Tibial artery (tissue), 4 donors: ENCODE measurements at regions not wholly inside any gene's neighbourhood (a gene's known extent, or its start where the extent isn't known, plus 50 kb on each side); places are given as distances from the start of the nearest gene placed in this dataset.

Experiments
- DNase-seq, 2 donors: peaks; one replicate each; pipeline ENCODE4 v3.0.0-alpha.2; 2019
- H3K27ac ChIP-seq, 2 donors: fragments of 200-600 bp; sonication (generic) in 1 of 2; 1 replicate in 1 of 2; 2 replicates in 1 of 2; pipeline ENCODE4 v1.5.1; 2018 to 2019; ENCODE audit warnings: mild to moderate bottlenecking in 1 of 2
- H3K27me3 ChIP-seq, 2 donors: fragments of 200-600 bp; sonication (generic) in 1 of 2; one replicate each; pipeline versions ENCODE4 v1.5.1 to v1.6.0; 2016 to 2019
- H3K36me3 ChIP-seq, 3 donors: fragments of 200-600 bp; sonication (generic) in 2 of 3; one replicate each; pipeline ENCODE4 v1.5.1; 2016 to 2019; ENCODE audit warnings: mild to moderate bottlenecking in 2 of 3
- H3K4me1 ChIP-seq, 4 donors: fragments of 200-600 bp; sonication (generic) in 2 of 4; 1 replicate in 3 of 4; 2 replicates in 1 of 4; pipeline ENCODE4 v1.5.1; 2016 to 2019
- H3K4me3 ChIP-seq, 2 donors: fragments of 200-600 bp; sonication (generic) in 1 of 2; 1 replicate in 1 of 2; 2 replicates in 1 of 2; pipeline ENCODE4 v1.5.1; 2018 to 2019; ENCODE audit warnings: mild to moderate bottlenecking in 2 of 2
- H3K9me3 ChIP-seq, 3 donors: fragments of 200-600 bp; sonication (generic) in 1 of 3; one replicate each; pipeline ENCODE4 v1.5.1; 2016 to 2019
- CTCF ChIP-seq, 2 experiments: fragments of 200-600 bp in 1 of 2; fragments of 450-650 bp in 1 of 2; IDR thresholded peaks; one replicate each; pipeline ENCODE4 v1.5.1; 2017 to 2019; ENCODE audit warnings: antibody characterized with exemption in 2 of 2, mild to moderate bottlenecking in 1 of 2, moderate library complexity in 1 of 2
- intact Hi-C: fragments of 100-400 bp; cut with DNase I; formaldehyde crosslinking; loops from one replicate; pipeline ENCODE4 v1.15.0; 2023; ENCODE audit warnings: low total_unique reads

GRCh38 chr2:146608490-146608889, 1236.3 kb upstream of the ACVR2A start:
- Histone ChIP-seq H3K4me1 (no peaks in the 10 kb centered on the region), H3K4me3 (no peak overlapping the region), H3K27ac (no peak overlapping the region), H3K9me3 (no peaks in the 10 kb centered on the region), H3K27me3 (no peaks in the 10 kb centered on the region), H3K36me3 (no peaks in the 10 kb centered on the region)
- no peak for DNase-seq
- TF ChIP-seq CTCF (IDR thresholded peaks at IDR 0.05) = no peak
- intact Hi-C loops = no loop called here

GRCh38 chr2:146604521-146604920, 1240.3 kb upstream of the ACVR2A start:
- H3K4me1 ChIP-seq = no peaks in the 10 kb centered on the region
- no peak overlapping the region for H3K27ac ChIP-seq
- intact Hi-C loops = no loop called here
- DNase-seq = no peak
- H3K27me3 ChIP-seq = no peaks in the 10 kb centered on the region
- H3K4me3 ChIP-seq = no peak overlapping the region
- TF ChIP-seq CTCF (IDR thresholded peaks at IDR 0.05) = no peak
- H3K36me3 ChIP-seq = no peaks in the 10 kb centered on the region
- no peaks in the 10 kb centered on the region for H3K9me3 ChIP-seq

- no peak overlapping the region for H3K27ac ChIP-seq
- no peaks in the 10 kb centered on the region for H3K36me3 ChIP-seq
- intact Hi-C loops = no loop called here
- TF ChIP-seq CTCF (IDR thresholded peaks at IDR 0.05) = no peak
- H3K9me3 ChIP-seq = no peaks in the 10 kb centered on the region
- DNase-seq = no peak
- no peak overlapping the region for H3K4me3 ChIP-seq
- no peaks in the 10 kb centered on the region for H3K27me3 ChIP-seq
- H3K4me1 ChIP-seq = no peaks in the 10 kb centered on the region
These were observed 1242.0 kb upstream of the ACVR2A start for GRCh38 chr2:146602856-146603255.

DNA sequence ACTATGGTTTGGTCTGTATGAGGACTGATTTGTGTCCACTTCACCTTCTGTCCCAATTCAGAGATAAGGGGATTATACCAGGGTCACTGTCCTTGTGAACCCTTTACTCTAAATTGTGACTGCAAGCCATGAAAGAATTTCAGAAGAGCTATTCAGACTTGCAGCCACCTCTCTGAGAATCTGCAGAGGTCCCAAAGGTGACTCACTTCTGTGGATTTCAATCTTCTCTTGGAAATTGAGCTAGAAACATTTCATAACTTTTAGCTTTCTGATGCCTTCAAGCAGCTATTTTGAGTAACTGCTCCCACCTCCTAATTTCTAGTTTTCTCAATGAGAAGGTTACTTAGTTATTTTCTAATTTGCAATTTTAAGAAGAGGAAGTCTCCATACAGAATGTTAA, 1242.4 kb upstream of the ACVR2A start:
- intact Hi-C loops = no loop called here
- no peak for TF ChIP-seq CTCF (IDR thresholded peaks at IDR 0.05)
- Histone ChIP-seq H3K4me3 (no peak overlapping the region), H3K27ac (no peak overlapping the region), H3K27me3 (no peaks in the 10 kb centered on the region), H3K4me1 (no peaks in the 10 kb centered on the region), H3K9me3 (no peaks in the 10 kb centered on the region), H3K36me3 (no peaks in the 10 kb centered on the region)
- no peak for DNase-seq

- Histone ChIP-seq H3K27me3 (no peaks in the 10 kb centered on the region), H3K27ac (no peak overlapping the region), H3K36me3 (no peaks in the 10 kb centered on the region), H3K4me3 (no peak overlapping the region), H3K9me3 (no peaks in the 10 kb centered on the region), H3K4me1 (no peaks in the 10 kb centered on the region)
- no peak for DNase-seq
- intact Hi-C loops = no loop called here
- no peak for TF ChIP-seq CTCF (IDR thresholded peaks at IDR 0.05)
These were observed 1246.0 kb upstream of the ACVR2A start for GRCh38 chr2:146598791-146599190.

GRCh38 chr2:146597291-146597690, 1247.5 kb upstream of the ACVR2A start:
- DNase-seq = no peak
- Histone ChIP-seq H3K9me3 (no peaks in the 10 kb centered on the region), H3K4me1 (no peaks in the 10 kb centered on the region), H3K27ac (no peak overlapping the region), H3K27me3 (no peaks in the 10 kb centered on the region), H3K36me3 (no peaks in the 10 kb centered on the region), H3K4me3 (no peak overlapping the region)
- TF ChIP-seq CTCF (IDR thresholded peaks at IDR 0.05) = no peak
- intact Hi-C loops = no loop called here
